GM08714 (cell line): ENCODE measurements at regions not wholly inside any gene's neighbourhood (a gene's known extent, or its start where the extent isn't known, plus 50 kb on each side); places are given as distances from the start of the nearest gene placed in this dataset.

Experiments
- H3K4me3 ChIP-seq: fragments of 200-500 bp; sonication (Bioruptor generic); 2 replicates; pipeline ENCODE4 v1.5.1; 2014; ENCODE audit warnings: mild to moderate bottlenecking, low read length, inconsistent platforms
- ZNF274 ChIP-seq: IDR thresholded peaks from 2 replicates; pipeline ENCODE4 v1.6.1; 2012; ENCODE audit warnings: mild to moderate bottlenecking, low read depth, low read length

DNA sequence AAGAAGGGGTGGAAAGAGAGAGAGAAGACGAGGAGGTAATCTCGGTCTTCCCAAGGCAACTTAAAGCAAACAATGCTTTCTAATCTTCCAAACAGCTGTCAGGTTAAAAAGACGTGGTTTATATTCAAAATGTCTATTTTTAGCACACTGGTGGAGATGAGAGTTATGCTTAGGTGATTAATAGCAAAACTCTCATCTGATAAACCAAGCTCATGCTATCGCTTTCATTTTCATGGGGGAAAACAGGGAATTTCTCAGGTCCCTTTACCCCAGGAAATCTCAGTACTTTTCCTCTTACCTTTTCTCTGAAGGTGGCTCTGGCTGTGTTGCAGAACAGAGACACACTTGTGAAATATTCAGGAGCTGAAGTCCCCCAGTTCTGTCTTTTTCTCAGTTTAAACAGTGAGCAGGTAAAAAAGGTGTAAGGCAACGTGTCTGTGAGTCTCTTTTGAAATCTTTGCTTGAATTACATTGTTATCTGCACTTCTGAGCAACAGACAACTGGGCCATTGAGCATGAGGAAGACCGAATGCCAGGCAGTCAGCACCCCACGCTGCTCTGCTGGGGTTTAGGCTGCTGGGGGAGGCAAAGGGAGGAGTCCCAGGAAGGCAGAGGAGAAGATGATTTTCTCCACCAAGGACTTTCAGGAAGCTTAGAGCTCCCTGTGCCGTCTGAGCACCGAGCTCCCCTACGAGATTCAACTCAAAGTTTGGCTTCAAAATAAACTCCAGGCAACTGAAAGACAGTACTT lies 759.3 kb downstream of the BCL11B start:
- TF ChIP-seq ZNF274, result no peak
- no peak overlapping the region for H3K4me3 ChIP-seq

DNA sequence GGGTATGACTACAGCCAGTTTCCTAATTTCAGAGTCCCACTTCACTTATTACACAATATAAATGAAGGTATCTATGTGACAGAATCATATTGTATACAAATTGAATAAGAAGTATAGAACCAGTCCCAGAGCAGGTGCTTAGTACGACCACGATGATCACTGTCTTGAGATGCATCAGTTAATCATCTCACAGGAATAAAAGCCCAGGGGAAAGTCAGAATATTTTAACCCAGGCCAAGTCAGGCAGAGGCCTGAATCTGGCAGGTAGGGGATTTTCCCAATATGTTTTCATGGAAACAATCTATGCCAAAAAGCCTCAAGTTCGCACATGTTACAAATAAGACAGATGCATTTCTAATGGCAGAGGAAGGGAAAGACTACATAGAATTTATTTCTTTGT lies 758.4 kb downstream of the BCL11B start:
- TF ChIP-seq ZNF274, result no peak
- no peak overlapping the region for H3K4me3 ChIP-seq

DNA sequence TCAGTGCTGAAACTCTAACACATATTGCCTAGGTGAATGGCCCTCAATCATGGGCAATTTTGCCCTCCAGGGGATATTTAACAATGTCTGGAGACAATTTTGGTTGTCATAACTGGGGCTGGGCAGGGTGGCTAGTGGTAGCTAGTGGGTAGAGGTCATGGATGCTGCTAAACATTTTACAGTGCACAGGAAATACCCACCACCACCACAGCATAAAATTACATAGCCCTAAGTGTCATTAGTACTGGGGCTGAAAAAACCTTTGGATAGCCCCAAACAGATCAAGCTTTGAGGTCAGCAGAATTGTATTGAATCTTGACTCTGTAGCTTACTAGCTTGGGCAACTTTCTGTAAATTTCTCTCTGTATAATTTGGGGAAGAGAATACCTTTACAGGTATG lies 758.0 kb downstream of the BCL11B start:
- no peak for TF ChIP-seq ZNF274
- no peak overlapping the region for H3K4me3 ChIP-seq

DNA sequence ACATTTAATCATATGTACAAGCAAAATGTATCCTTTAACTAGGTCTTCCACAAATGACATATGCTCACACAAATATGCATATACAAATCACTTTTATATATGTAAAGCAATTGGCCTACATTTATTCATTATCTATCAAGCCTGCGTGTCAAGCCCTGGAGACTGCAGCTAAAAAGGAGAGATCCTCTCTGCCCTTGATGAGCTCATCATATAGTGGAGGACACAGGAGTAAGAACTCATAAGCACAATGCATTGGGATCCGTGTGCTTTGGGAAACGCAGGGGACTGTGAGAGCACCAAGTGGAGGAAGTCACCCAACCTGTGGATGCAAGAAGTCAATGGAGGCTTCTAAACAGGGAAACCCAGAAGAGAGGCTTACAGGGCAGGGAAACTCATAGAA lies 735.7 kb downstream of the BCL11B start:
- no peak overlapping the region for H3K4me3 ChIP-seq
- TF ChIP-seq ZNF274, result no peak

DNA sequence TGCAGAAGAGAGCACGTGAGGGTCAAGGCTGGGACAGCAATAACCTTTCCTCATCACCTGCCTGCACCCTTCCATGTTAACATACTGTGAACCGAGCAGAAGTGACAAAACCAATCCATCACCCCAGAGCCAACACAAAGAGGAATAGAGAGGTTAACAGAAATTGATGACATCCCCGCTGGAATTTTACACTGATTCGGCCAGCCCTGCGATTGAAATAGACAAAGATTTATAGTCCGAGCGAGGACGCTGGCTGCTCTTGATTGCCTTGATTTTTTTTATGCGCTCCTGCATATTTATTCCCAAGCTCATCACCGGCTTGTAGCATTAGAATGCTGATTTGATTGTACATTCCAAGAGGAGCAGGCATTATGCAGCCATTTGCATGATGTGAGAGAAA lies 729.7 kb downstream of the BCL11B start:
- no peak for TF ChIP-seq ZNF274

GRCh38 chr14:98543074-98543473 lies 728.9 kb downstream of the BCL11B start:
- no peak for TF ChIP-seq ZNF274
- no peak overlapping the region for H3K4me3 ChIP-seq

More for the DNA sequence above, 729.7 kb downstream of the BCL11B start:
- no peak overlapping the region for H3K4me3 ChIP-seq

GRCh38 chr14:98544174-98544573 lies 727.8 kb downstream of the BCL11B start:
- no peak for TF ChIP-seq ZNF274
- no peak overlapping the region for H3K4me3 ChIP-seq

DNA sequence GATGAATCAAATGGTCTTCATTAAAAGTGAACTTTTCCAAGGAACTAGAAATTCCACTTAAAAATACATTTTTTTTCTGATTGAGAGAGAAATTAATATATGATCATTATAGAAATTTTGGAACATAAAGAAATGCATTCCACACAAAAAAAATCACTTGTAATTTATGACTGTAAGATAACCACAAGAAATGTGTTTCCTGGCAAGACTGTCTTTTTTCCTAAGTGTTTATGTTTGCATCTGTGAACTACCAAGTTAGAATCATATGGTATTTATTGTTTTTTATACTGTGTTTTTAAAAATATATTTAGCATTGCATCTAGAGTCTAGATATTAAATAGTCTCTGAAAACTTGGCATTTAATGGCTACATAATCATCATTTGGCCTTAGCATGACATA lies 726.8 kb downstream of the BCL11B start:
- no peak overlapping the region for H3K4me3 ChIP-seq
- no peak for TF ChIP-seq ZNF274

- TF ChIP-seq ZNF274, result no peak
- no peak overlapping the region for H3K4me3 ChIP-seq
Measured at GRCh38 chr14:98548071-98548686, 723.8 kb downstream of the BCL11B start.

DNA sequence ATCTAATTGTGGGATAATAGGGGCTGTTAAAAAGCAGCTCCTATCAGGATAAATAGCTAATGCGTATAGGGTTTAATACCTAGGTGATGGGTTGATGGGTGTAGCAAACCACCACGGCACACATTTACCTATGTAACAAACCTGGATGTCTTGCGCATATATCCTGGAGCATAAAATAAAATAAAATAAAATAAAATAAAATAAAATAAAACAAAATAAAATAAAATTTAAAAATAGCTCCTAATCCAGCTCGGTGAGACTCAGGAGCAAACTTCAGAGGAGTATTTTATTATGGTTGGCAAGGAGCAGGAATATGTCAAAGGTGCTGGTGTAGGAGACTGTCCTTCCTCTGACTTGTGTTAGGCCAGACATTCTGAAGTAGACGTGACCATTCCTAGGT lies 721.0 kb downstream of the BCL11B start:
- H3K4me3 ChIP-seq, result no peak overlapping the region
- no peak for TF ChIP-seq ZNF274

DNA sequence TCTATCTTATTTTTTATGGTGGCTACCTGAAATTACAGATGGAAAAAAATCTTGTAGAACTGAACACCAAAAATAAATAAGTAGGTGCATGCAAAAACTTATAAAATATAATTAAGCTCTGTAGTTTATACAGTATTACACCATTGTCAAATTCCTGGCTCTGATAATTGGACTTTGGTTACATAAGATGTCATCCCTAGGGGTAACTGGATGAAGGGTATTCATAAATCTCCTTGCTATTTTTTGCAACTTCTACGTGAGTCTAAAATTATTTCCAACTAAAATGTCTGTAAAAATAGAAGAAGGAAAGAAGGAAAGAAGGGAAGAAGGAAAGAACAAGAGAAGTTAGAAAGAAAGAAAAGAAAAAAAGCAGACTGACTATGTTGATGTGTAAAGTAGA lies 716.6 kb downstream of the BCL11B start:
- TF ChIP-seq ZNF274, result no peak

GRCh38 chr14:98564006-98564405 lies 708.0 kb downstream of the BCL11B start:
- no peak overlapping the region for H3K4me3 ChIP-seq
- TF ChIP-seq ZNF274, result no peak

More for the DNA sequence above, 716.6 kb downstream of the BCL11B start:
- H3K4me3 ChIP-seq, result no peak overlapping the region

- no peak overlapping the region for H3K4me3 ChIP-seq
- TF ChIP-seq ZNF274, result no peak
Measured at GRCh38 chr14:98564541-98564940, 707.5 kb downstream of the BCL11B start.

- no peak for TF ChIP-seq ZNF274
- no peak overlapping the region for H3K4me3 ChIP-seq
Measured at GRCh38 chr14:98571104-98571503, 700.9 kb downstream of the BCL11B start.

- TF ChIP-seq ZNF274, result no peak
Measured at GRCh38 chr14:98573082-98573481, 698.9 kb downstream of the BCL11B start.

More at GRCh38 chr14:98573082-98573481, 698.9 kb downstream of the BCL11B start:
- no peak overlapping the region for H3K4me3 ChIP-seq
